ENCODE measurements at regions not wholly inside any gene's neighbourhood (a gene's known extent, or its start where the extent isn't known, plus 50 kb on each side); places are given as distances from the start of the nearest gene placed in this dataset.
"Not testable (repeated sequence)": the region's sequence is repeated elsewhere in the genome, so short reads cannot be mapped to it uniquely, and the experiment has no call there.

- no peak for DNase-seq
Measured at GRCh38 chrX:40530509-40530908, 50.3 kb upstream of the ATP6AP2 start.

GRCh38 chrX:40527543-40527942, 53.2 kb upstream of the ATP6AP2 start:
- no peak for DNase-seq

- DNase-seq: no peak
Measured at GRCh38 chrX:40526412-40526811, 54.4 kb upstream of the ATP6AP2 start.

GRCh38 chrX:40525901-40526300, 54.9 kb upstream of the ATP6AP2 start:
- not testable (repeated sequence) for DNase-seq

- DNase-seq: no peak
Measured at GRCh38 chrX:40524423-40524822, 56.3 kb upstream of the ATP6AP2 start.

- DNase-seq: no peak
Measured at GRCh38 chrX:40523852-40524251, 56.9 kb upstream of the ATP6AP2 start.

- DNase-seq: no peak
Measured at GRCh38 chrX:40521868-40522450, 58.8 kb upstream of the ATP6AP2 start.

- no peak for DNase-seq
Measured at GRCh38 chrX:40514376-40514775, 66.4 kb upstream of the ATP6AP2 start.

- no peak for DNase-seq
Measured at GRCh38 chrX:40513835-40514234, 66.9 kb upstream of the ATP6AP2 start.

GRCh38 chrX:40513012-40513411, 67.8 kb upstream of the ATP6AP2 start:
- no peak for DNase-seq

- no peak for DNase-seq
Measured at GRCh38 chrX:40511258-40511657, 69.5 kb upstream of the ATP6AP2 start.

- no peak for DNase-seq
Measured at GRCh38 chrX:40508560-40508959, 72.2 kb upstream of the ATP6AP2 start.

GRCh38 chrX:40506201-40506985, 74.4 kb upstream of the ATP6AP2 start:
- DNase-seq: no peak

GRCh38 chrX:40504801-40505605, 75.8 kb upstream of the ATP6AP2 start:
- DNase-seq: no peak

GRCh38 chrX:40503094-40503493, 77.7 kb upstream of the ATP6AP2 start:
- no peak for DNase-seq

GRCh38 chrX:40502688-40503087, 78.1 kb upstream of the ATP6AP2 start:
- no peak for DNase-seq

- no peak for DNase-seq
Measured at GRCh38 chrX:40501164-40501855, 79.5 kb upstream of the ATP6AP2 start.

GRCh38 chrX:40496728-40497127, 84.0 kb upstream of the ATP6AP2 start:
- DNase-seq: no peak

- DNase-seq: no peak
Measured at GRCh38 chrX:40495659-40496058, 85.1 kb upstream of the ATP6AP2 start.

- DNase-seq: no peak
Measured at GRCh38 chrX:40494005-40494404, 86.8 kb upstream of the ATP6AP2 start.

GRCh38 chrX:40488296-40488695, 92.5 kb upstream of the ATP6AP2 start:
- no peak for DNase-seq

- DNase-seq: no peak
Measured at GRCh38 chrX:40485973-40486372, 94.8 kb upstream of the ATP6AP2 start.

GRCh38 chrX:40485102-40485826, 95.5 kb upstream of the ATP6AP2 start:
- DNase-seq: no peak

Data from activated CD4-positive, alpha-beta T cell treated with anti-CD3 and anti-CD28 coated beads, Interleukin-2, amount 50 U/mL, for 4 hours (primary cell).